ENCODE measurements at regions not wholly inside any gene's neighbourhood (a gene's known extent, or its start where the extent isn't known, plus 50 kb on each side); places are given as distances from the start of the nearest gene placed in this dataset.

GRCh38 chr18:65498605-65499004 lies 252.2 kb upstream of the CDH7 start:
- no peaks in the 10 kb centered on the region for H3K79me2 ChIP-seq (ENCODE audit: insufficient read depth, low read depth)
- H3K4me3 ChIP-seq (IDR thresholded peaks at IDR 0.05; ENCODE audit: insufficient read depth, low read depth, low read length): no peak overlapping the region

GRCh38 chr18:65487569-65487968 lies 263.2 kb upstream of the CDH7 start:
- Histone ChIP-seq H3K4me2 (no peak overlapping the region), H2AFZ (ENCODE audit: low read depth) (no peak overlapping the region), H3K4me1 (ENCODE audit: low read depth, poor library complexity, severe bottlenecking) (peaks cover 7% of the 10 kb centered on the region), H3K36me3 (ENCODE audit: insufficient read depth) (no peaks in the 10 kb centered on the region), H4K20me1 (ENCODE audit: insufficient read depth) (no peaks in the 10 kb centered on the region), H3K27me3 (ENCODE audit: insufficient read depth, low read depth) (no peaks in the 10 kb centered on the region), H3K27ac (no peak overlapping the region), H3K9ac (no peak overlapping the region), H3K4me3 (IDR thresholded peaks at IDR 0.05; ENCODE audit: insufficient read depth, low read depth, low read length) (no peak overlapping the region), H3K79me2 (ENCODE audit: insufficient read depth, low read depth) (no peaks in the 10 kb centered on the region)
- TF ChIP-seq CTCF (conservative IDR thresholded peaks at IDR 0.05; ENCODE audit: low read depth, low read length): no peak

More at GRCh38 chr18:65498605-65499004, 252.2 kb upstream of the CDH7 start:
- Histone ChIP-seq H3K27me3 (ENCODE audit: insufficient read depth, low read depth) (no peaks in the 10 kb centered on the region), H3K9ac (no peak overlapping the region), H4K20me1 (ENCODE audit: insufficient read depth) (no peaks in the 10 kb centered on the region), H3K36me3 (ENCODE audit: insufficient read depth) (no peaks in the 10 kb centered on the region), H2AFZ (ENCODE audit: low read depth) (peak overlapping the region; percentile 44; the same call in 1 of the 2 replicates), H3K27ac (peak overlapping the region; percentile 23), H3K4me2 (peak overlapping the region; percentile 41; the same call in 1 of the 2 replicates), H3K4me1 (ENCODE audit: low read depth, poor library complexity, severe bottlenecking) (peaks cover 31% of the 10 kb centered on the region)
- TF ChIP-seq CTCF (conservative IDR thresholded peaks at IDR 0.05; ENCODE audit: low read depth, low read length): no peak

GRCh38 chr18:65477455-65477854 lies 273.4 kb upstream of the CDH7 start:
- no peak for TF ChIP-seq CTCF (conservative IDR thresholded peaks at IDR 0.05; ENCODE audit: low read depth, low read length)
- H3K4me1 ChIP-seq (ENCODE audit: low read depth, poor library complexity, severe bottlenecking): no peaks in the 10 kb centered on the region
- no peaks in the 10 kb centered on the region for H4K20me1 ChIP-seq (ENCODE audit: insufficient read depth)
- H3K9ac ChIP-seq: no peak overlapping the region
- no peak overlapping the region for H3K4me3 ChIP-seq (IDR thresholded peaks at IDR 0.05; ENCODE audit: insufficient read depth, low read depth, low read length)
- H3K79me2 ChIP-seq (ENCODE audit: insufficient read depth, low read depth): no peaks in the 10 kb centered on the region
- H3K36me3 ChIP-seq (ENCODE audit: insufficient read depth): no peaks in the 10 kb centered on the region
- no peak overlapping the region for H3K4me2 ChIP-seq
- H2AFZ ChIP-seq (ENCODE audit: low read depth): no peak overlapping the region
- H3K27me3 ChIP-seq (ENCODE audit: insufficient read depth, low read depth): no peaks in the 10 kb centered on the region
- no peak overlapping the region for H3K27ac ChIP-seq

- Histone ChIP-seq H3K36me3 (ENCODE audit: insufficient read depth) (no peaks in the 10 kb centered on the region), H3K4me1 (ENCODE audit: low read depth, poor library complexity, severe bottlenecking) (no peaks in the 10 kb centered on the region), H3K4me3 (IDR thresholded peaks at IDR 0.05; ENCODE audit: insufficient read depth, low read depth, low read length) (no peak overlapping the region), H3K27ac (no peak overlapping the region), H3K27me3 (ENCODE audit: insufficient read depth, low read depth) (no peaks in the 10 kb centered on the region), H4K20me1 (ENCODE audit: insufficient read depth) (no peaks in the 10 kb centered on the region), H2AFZ (ENCODE audit: low read depth) (no peak overlapping the region), H3K79me2 (ENCODE audit: insufficient read depth, low read depth) (no peaks in the 10 kb centered on the region), H3K4me2 (no peak overlapping the region), H3K9ac (no peak overlapping the region)
- TF ChIP-seq CTCF (conservative IDR thresholded peaks at IDR 0.05; ENCODE audit: low read depth, low read length): no peak
Observed at GRCh38 chr18:65468881-65469280, 281.9 kb upstream of the CDH7 start.

Measured in KMS-11 (cell line).